Neuronal stem cell (in vitro differentiated cells): ENCODE measurements at regions not wholly inside any gene's neighbourhood (a gene's known extent, or its start where the extent isn't known, plus 50 kb on each side); places are given as distances from the start of the nearest gene placed in this dataset.

Experiments used
- DNase-seq: peaks from one replicate; pipeline ENCODE4 v3.0.0-alpha.2; 2013; ENCODE audit warnings: low spot score
- H2AFZ ChIP-seq: one replicate; pipeline ENCODE4 v1.6.1; 2013; ENCODE audit warnings: mild to moderate bottlenecking, low read length, inconsistent platforms
- H2AK5ac ChIP-seq: 2 replicates; pipeline ENCODE4 v1.6.1; 2013; ENCODE audit warnings: low read depth, mild to moderate bottlenecking, inconsistent platforms, low read length, moderate library complexity, mixed read lengths
- H2BK120ac ChIP-seq: 2 replicates; pipeline ENCODE4 v1.6.1; 2013; ENCODE audit warnings: low read depth, mild to moderate bottlenecking, inconsistent platforms, low read length, moderate library complexity, mixed read lengths
- H2BK12ac ChIP-seq: one replicate; pipeline ENCODE4 v1.6.1; 2013; ENCODE audit warnings: low read length, inconsistent platforms
- H2BK15ac ChIP-seq: 2 replicates; pipeline ENCODE4 v1.6.1; 2013; ENCODE audit warnings: mild to moderate bottlenecking, low read length, inconsistent platforms, mixed read lengths
- H2BK5ac ChIP-seq: one replicate; pipeline ENCODE4 v1.6.1; 2013; ENCODE audit warnings: inconsistent platforms, mild to moderate bottlenecking, low read length, moderate library complexity
- H3K14ac ChIP-seq: one replicate; pipeline ENCODE4 v1.6.1; 2013; ENCODE audit warnings: low read length, inconsistent platforms
- H3K18ac ChIP-seq: 2 replicates; pipeline ENCODE4 v1.6.1; 2013; ENCODE audit warnings: low read length, inconsistent platforms
- H3K23ac ChIP-seq: 2 replicates; pipeline ENCODE4 v1.6.1; 2013; ENCODE audit warnings: low read depth, mild to moderate bottlenecking, mixed read lengths, low read length, inconsistent platforms; ENCODE audit not compliant: poor library complexity
- H3K27ac ChIP-seq: replicated peaks from 3 replicates; pipeline ENCODE4 v1.5.1; 2013; ENCODE audit warnings: low read length, inconsistent platforms
- H3K27me3 ChIP-seq, 3 experiments: 2 replicates each; pipeline ENCODE4 v1.6.1; 2013; ENCODE audit warnings: low read length in 3 of 3, mild to moderate bottlenecking in 2 of 3, inconsistent platforms in 1 of 3, low read depth in 1 of 3, mixed read lengths in 1 of 3, moderate library complexity in 1 of 3; ENCODE audit not compliant: control insufficient read depth in 3 of 3, insufficient read depth in 3 of 3
- H3K36me3 ChIP-seq, 2 donors: replicated peaks in 1 of 2; 2 replicates each; pipeline ENCODE4 v1.6.1; 2013; ENCODE audit warnings: low read length in 2 of 2; ENCODE audit not compliant: control insufficient read depth in 2 of 2, insufficient read depth in 2 of 2
- H3K4ac ChIP-seq: 2 replicates; pipeline ENCODE4 v1.6.1; 2013; ENCODE audit warnings: inconsistent platforms, mild to moderate bottlenecking, low read length, moderate library complexity
- H3K4me1 ChIP-seq, 2 donors: 1 replicate in 1 of 2; 2 replicates in 1 of 2; pipeline ENCODE4 v1.6.1; 2013; ENCODE audit warnings: low read length in 2 of 2, low read depth in 1 of 2; ENCODE audit not compliant: control insufficient read depth in 2 of 2, insufficient read depth in 1 of 2
- H3K4me2 ChIP-seq: one replicate; pipeline ENCODE4 v1.6.1; 2013; ENCODE audit warnings: mild to moderate bottlenecking, low read length, inconsistent platforms; ENCODE audit not compliant: insufficient read depth, poor library complexity, severe bottlenecking
- H3K4me3 ChIP-seq, 2 donors: 2 replicates each; pipeline ENCODE4 v1.5.1; 2013; ENCODE audit warnings: low read length in 2 of 2, mild to moderate bottlenecking in 2 of 2, inconsistent platforms in 1 of 2, moderate library complexity in 1 of 2
- H3K79me1 ChIP-seq: one replicate; pipeline ENCODE4 v1.6.1; 2013; ENCODE audit warnings: low read depth, mild to moderate bottlenecking, inconsistent platforms, low read length, moderate library complexity
- H3K9ac ChIP-seq: one replicate; pipeline ENCODE4 v1.6.1; 2013; ENCODE audit warnings: mild to moderate bottlenecking, low read depth, low read length, inconsistent platforms; ENCODE audit not compliant: poor library complexity
- H3K9me3 ChIP-seq, 2 donors: replicated peaks in 1 of 2; 2 replicates each; pipeline versions ENCODE3 to v1.6.1; 2013; ENCODE audit warnings: low read length in 2 of 2, mild to moderate bottlenecking in 2 of 2, inconsistent platforms in 1 of 2, low read depth in 1 of 2, mixed read lengths in 1 of 2, moderate library complexity in 1 of 2; ENCODE audit not compliant: control insufficient read depth in 2 of 2, insufficient read depth in 1 of 2
- H4K8ac ChIP-seq: one replicate; pipeline ENCODE4 v1.6.1; 2013; ENCODE audit warnings: low read depth, mild to moderate bottlenecking, inconsistent platforms, low read length, moderate library complexity
- H4K91ac ChIP-seq: one replicate; pipeline ENCODE4 v1.6.1; 2013; ENCODE audit warnings: low read length, low read depth, mild to moderate bottlenecking, inconsistent platforms; ENCODE audit not compliant: poor library complexity
- WGBS, 2 donors: extraction: QIAGEN DNeasy Blood & Tissue Kit; methylation state at CpG; one replicate each; pipeline ENCODE4 v1.1.7; 2013; ENCODE audit warnings: missing lambda C conversion rate in 2 of 2, mixed read lengths in 1 of 2; ENCODE audit not compliant: insufficient read length in 2 of 2, insufficient replicate concordance in 1 of 2; ENCODE audit errors: extremely low coverage in 2 of 2; 5-methylcytosine and 5-hydroxymethylcytosine counted together

GRCh38 chr6:92160226-92160625, 1259.1 kb downstream of the EPHA7 start:
- H3K4me3 ChIP-seq = no peak overlapping the region
- no peaks in the 10 kb centered on the region for H3K27me3 ChIP-seq
- no peak overlapping the region for H3K9ac ChIP-seq
- H3K27ac ChIP-seq = no peak overlapping the region
- H4K8ac ChIP-seq = no peak overlapping the region
- H3K79me1 ChIP-seq = no peaks in the 10 kb centered on the region
- no peak overlapping the region for H2BK5ac ChIP-seq
- no CpG with 5 or more reads among the region's 3 CpGs for WGBS, 2 donors
- no peaks in the 10 kb centered on the region for H3K9me3 ChIP-seq
- H3K23ac ChIP-seq = no peak overlapping the region
- H4K91ac ChIP-seq = no peak overlapping the region
- H3K4ac ChIP-seq = no peak overlapping the region
- H3K4me2 ChIP-seq = no peak overlapping the region
- no peak overlapping the region for H2BK120ac ChIP-seq
- no peak overlapping the region for H2AFZ ChIP-seq
- H2AK5ac ChIP-seq = no peak overlapping the region
- no peak overlapping the region for H3K18ac ChIP-seq
- H3K14ac ChIP-seq = no peak overlapping the region
- DNase-seq = no peak
- H3K4me1 ChIP-seq = no peaks in the 10 kb centered on the region
- H3K36me3 ChIP-seq = no peaks in the 10 kb centered on the region
- no peak overlapping the region for H2BK15ac ChIP-seq
- H2BK12ac ChIP-seq = no peak overlapping the region

GRCh38 chr6:92159046-92159445, 1260.3 kb downstream of the EPHA7 start:
- no peaks in the 10 kb centered on the region for H3K4me1 ChIP-seq

GRCh38 chr6:92150553-92150952, 1268.8 kb downstream of the EPHA7 start:
- DNase-seq = no peak
- H3K4me2 ChIP-seq = no peak overlapping the region
- H4K91ac ChIP-seq = no peak overlapping the region
- no peaks in the 10 kb centered on the region for H3K79me1 ChIP-seq
- H3K36me3 ChIP-seq = no peaks in the 10 kb centered on the region
- H3K18ac ChIP-seq = no peak overlapping the region
- no peak overlapping the region for H2AK5ac ChIP-seq
- H3K27me3 ChIP-seq = no peaks in the 10 kb centered on the region
- no peak overlapping the region for H3K27ac ChIP-seq
- H2AFZ ChIP-seq = no peak overlapping the region
- H3K4me3 ChIP-seq = no peak overlapping the region
- H3K4ac ChIP-seq = no peak overlapping the region
- H3K14ac ChIP-seq = no peak overlapping the region
- H3K9ac ChIP-seq = no peak overlapping the region
- H3K9me3 ChIP-seq = no peaks in the 10 kb centered on the region
- no peak overlapping the region for H4K8ac ChIP-seq
- peaks cover 0 to 5% of the 10 kb centered on the region in 2 donors for H3K4me1 ChIP-seq
- no peak overlapping the region for H2BK120ac ChIP-seq
- H3K23ac ChIP-seq = no peak overlapping the region
- H2BK12ac ChIP-seq = no peak overlapping the region
- H2BK5ac ChIP-seq = no peak overlapping the region
- H2BK15ac ChIP-seq = no peak overlapping the region

More at GRCh38 chr6:92159046-92159445, 1260.3 kb downstream of the EPHA7 start:
- Histone ChIP-seq H4K8ac (no peak overlapping the region), H3K27ac (no peak overlapping the region), H4K91ac (no peak overlapping the region), H2BK15ac (no peak overlapping the region), H3K4me2 (no peak overlapping the region), H3K4me3 (no peak overlapping the region), H3K23ac (no peak overlapping the region), H3K18ac (no peak overlapping the region), H3K79me1 (no peaks in the 10 kb centered on the region), H3K14ac (no peak overlapping the region), H3K9ac (no peak overlapping the region), H2BK12ac (no peak overlapping the region), H3K27me3 (no peaks in the 10 kb centered on the region), H3K4ac (no peak overlapping the region), H2AK5ac (no peak overlapping the region), H3K36me3 (no peaks in the 10 kb centered on the region), H2BK5ac (no peak overlapping the region), H3K9me3 (no peaks in the 10 kb centered on the region), H2BK120ac (no peak overlapping the region), H2AFZ (no peak overlapping the region)
- DNase-seq = no peak
- no CpG with 5 or more reads among the region's 2 CpGs for WGBS, 2 donors

- no peaks in the 10 kb centered on the region for H3K27me3 ChIP-seq
- H3K9me3 ChIP-seq = no peaks in the 10 kb centered on the region
- H2BK12ac ChIP-seq = no peak overlapping the region
- H3K79me1 ChIP-seq = no peaks in the 10 kb centered on the region
- no peak for DNase-seq
- H2AFZ ChIP-seq = no peak overlapping the region
- no peak overlapping the region for H3K4me2 ChIP-seq
- H3K36me3 ChIP-seq = no peaks in the 10 kb centered on the region
- H3K4me1 ChIP-seq = peaks cover 0 to 5% of the 10 kb centered on the region in 2 donors
- H2AK5ac ChIP-seq = no peak overlapping the region
- WGBS, 2 donors = no CpG with 5 or more reads among the region's 1 CpG
- no peak overlapping the region for H3K23ac ChIP-seq
- H3K4me3 ChIP-seq = no peak overlapping the region
- no peak overlapping the region for H4K91ac ChIP-seq
- no peak overlapping the region for H2BK5ac ChIP-seq
- H2BK15ac ChIP-seq = no peak overlapping the region
- H2BK120ac ChIP-seq = no peak overlapping the region
- H3K14ac ChIP-seq = no peak overlapping the region
- no peak overlapping the region for H4K8ac ChIP-seq
- no peak overlapping the region for H3K9ac ChIP-seq
- no peak overlapping the region for H3K4ac ChIP-seq
- H3K27ac ChIP-seq = no peak overlapping the region
- no peak overlapping the region for H3K18ac ChIP-seq
Measured at GRCh38 chr6:92147246-92147645, 1272.1 kb downstream of the EPHA7 start.
